NCI-H510A (cell line): ENCODE measurements at regions not wholly inside any gene's neighbourhood (a gene's known extent, or its start where the extent isn't known, plus 50 kb on each side); places are given as distances from the start of the nearest gene placed in this dataset.

Experiments used
- DNase-seq: peaks from one replicate; lab custom pipeline; 2025; lab: John Stamatoyannopoulos, UW

GRCh38 chr1:38541223-38541622 is 318.3 kb downstream of the RRAGC start:
- DNase-seq = no peak

- DNase-seq = no peak
Observed at GRCh38 chr1:38539931-38540330, 319.6 kb downstream of the RRAGC start.

DNA sequence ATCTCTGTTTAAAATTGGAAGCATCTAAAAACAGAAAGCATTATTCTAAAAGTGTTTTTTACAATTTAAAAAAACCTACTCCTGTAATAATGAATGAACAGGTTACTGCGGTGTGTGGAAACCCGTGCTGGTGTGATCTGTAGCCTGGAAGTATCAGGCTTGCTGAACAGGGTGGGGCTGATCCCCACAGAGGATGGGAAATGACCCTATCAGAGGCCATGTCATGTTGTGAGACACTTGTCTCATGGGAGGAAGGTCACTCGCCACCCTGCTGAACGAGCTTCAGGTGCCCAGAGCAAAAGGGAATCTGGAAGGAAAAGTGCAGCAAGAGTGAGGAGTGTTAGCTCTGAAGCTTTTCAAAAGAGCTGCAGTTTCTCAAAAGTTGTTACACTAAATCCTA is 320.7 kb downstream of the RRAGC start:
- no peak for DNase-seq

- no peak for DNase-seq
Observed at GRCh38 chr1:38536089-38536488, 323.5 kb downstream of the RRAGC start.

DNA sequence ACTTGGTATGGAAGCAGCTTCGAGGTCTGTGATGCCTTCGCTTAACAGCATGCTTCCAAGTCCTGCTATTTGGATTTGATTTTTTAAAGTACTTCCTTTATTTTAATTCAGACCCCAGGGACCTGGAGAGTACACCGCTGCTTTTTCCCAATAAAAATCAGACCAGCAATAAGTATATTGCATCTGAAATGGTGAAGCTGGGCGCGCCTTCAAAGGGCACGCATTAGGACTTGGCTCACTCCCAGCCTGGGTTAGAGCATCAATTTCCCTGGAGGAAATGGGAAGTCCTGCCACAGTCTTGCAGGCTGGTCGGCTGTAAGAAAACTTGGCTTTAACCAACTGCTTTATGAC is 325.1 kb downstream of the RRAGC start:
- DNase-seq = no peak

DNA sequence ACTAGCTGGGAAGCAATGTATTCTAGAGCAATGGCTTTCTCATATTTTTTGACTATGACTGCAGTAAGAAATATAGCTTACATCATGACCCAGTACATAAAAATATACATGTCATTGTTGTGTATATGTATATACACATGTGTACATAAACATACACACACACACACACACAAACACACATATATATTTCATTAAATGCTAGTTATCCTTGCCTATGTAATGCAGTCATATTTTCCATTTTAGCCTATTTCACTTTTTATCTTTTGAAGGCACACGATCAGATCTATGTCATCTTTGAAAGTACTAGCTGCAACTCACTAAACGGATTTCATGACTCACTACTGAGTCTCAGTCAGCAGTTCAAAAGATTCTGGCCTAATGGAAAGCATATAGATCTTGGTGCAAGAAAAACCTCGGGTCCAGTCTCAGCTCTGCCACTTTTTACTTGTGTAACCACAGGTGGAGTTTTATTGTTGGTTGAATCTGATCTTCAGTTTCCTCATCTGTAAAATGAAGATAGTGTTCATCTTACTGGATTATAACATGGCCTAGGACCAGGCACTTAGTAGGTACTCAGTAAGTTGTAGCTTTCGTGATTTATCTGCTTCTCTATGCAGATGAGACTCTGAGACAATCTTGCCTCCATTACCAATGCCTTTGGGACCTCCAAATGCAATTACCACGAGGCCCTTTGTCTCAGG is 325.6 kb downstream of the RRAGC start:
- no peak for DNase-seq

- DNase-seq = no peak
Observed at GRCh38 chr1:38530957-38531356, 328.6 kb downstream of the RRAGC start.

DNA sequence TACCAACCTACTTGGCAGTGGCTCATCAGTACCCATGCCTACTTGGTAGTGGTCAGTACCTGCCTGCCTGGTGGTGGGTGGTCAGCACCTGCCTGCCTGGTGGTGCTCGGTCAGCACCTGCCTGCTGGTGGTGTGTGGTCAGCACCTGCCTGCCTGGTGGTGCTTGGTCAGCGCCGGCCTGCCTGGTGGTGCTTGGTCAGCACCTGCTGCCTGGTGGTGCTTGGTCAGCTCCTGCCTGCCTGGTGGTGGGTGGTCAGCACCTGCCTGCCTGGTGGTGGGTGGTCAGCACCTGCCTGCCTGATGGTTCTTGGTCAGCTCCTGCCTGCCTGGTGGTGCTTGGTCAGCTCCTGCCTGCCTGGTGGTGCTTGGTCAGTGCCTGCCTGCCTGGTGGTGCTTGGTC is 329.6 kb downstream of the RRAGC start:
- DNase-seq = no peak

DNA sequence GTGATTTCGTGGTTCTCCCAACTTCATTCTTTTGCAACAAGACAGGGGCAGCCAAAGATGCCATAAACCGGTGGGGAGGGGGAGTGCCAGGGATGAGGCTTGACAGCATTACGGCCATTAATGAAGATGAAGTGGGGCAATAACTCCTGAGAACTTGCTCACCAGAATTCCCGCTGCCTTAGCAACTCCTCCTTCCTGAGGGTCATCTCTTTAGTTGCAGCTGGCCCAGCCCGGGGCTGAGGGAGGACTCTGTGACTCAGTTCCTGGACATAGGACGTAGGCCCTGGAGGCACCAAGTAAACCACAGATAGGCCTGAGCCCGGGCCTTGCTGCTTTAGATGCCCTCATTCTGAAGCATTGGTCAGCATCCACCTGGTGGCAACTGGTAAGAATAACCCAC is 330.2 kb downstream of the RRAGC start:
- no peak for DNase-seq

DNA sequence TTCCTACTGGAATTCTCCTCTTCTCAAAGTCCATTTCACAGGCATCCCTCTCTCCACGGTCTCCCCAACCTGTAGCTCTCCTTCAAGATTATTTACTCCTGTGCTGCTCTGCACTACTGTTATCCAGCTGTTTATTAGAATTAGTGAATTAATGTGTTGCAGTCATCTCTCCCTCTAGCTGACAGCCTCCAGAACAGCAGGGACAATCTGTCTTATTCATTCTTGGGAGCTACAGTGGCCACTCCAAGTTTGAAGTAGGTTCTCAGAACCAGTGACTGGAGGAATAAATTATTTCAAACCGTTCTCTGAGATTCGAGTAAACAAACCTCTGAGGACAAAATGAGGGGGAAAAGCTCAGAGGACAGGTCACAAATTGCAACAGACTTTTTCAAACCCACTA is 330.9 kb downstream of the RRAGC start:
- no peak for DNase-seq

DNA sequence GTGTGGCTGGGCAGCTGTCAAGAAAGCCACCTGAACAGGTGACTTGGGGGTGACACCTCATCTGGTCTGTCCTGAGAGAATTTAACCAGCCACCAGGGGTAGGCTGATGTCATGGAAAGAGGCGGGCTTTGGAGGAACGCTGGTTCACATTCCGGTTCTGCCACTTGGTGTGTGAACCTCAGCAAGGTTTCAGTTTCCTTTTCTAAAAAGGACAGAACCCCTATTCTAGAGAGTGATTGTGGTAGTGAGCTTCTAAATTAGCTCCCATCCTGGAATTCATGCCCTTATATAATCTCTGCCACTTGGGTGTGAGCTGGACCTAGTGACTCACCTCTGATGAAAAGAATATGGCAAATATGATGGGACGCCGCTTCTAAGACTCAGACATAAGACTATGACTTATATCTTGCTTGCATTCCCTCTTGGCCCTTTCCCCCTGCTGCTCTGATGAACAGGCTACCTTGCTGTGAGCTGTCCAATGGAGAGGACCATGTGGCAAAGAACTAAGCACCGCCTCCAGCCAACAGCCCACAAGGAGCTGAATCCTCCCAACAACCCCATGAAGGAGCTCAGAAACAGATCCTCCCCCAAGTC is 332.1 kb downstream of the RRAGC start:
- no peak for DNase-seq

- no peak for DNase-seq
Observed at GRCh38 chr1:38526046-38526445, 333.5 kb downstream of the RRAGC start.

- DNase-seq = no peak
Observed at GRCh38 chr1:38525343-38526043, 334.1 kb downstream of the RRAGC start.

- no peak for DNase-seq
Observed at GRCh38 chr1:38524025-38524641, 335.4 kb downstream of the RRAGC start.

GRCh38 chr1:38523568-38523939 is 336.0 kb downstream of the RRAGC start:
- DNase-seq = no peak

DNA sequence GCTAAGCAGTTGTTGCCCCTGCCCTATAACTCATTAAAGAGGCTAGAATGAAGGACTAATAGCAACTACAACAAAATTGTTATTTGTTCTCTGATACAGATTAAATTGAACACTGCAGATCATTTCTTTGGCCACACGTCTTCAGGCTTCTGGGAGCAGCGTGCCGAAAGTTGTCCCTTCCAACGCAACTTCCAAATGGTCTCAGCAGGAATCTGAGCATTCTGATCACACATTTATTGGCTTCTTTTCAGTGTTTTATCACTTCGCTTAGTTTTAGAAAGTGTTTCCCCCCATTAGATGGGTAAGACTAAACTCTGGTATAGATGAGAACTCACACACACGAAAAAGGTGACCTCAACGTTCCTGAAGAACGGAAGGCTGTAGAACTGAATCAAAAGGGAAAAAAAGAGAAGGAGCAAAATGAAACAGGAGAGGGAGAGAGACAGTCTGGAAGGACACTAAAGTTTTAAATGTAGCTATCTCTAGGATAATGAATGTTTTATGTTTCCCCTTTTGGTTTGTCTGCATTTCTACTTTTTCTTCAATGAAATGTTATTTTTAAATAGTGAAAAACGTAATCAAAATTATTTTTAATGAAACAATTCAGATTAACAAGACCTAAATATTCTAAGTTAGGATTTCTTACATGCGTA is 336.5 kb downstream of the RRAGC start:
- DNase-seq = no peak

- DNase-seq = no peak
Observed at GRCh38 chr1:38516560-38516959, 343.0 kb downstream of the RRAGC start.

- DNase-seq = no peak
Observed at GRCh38 chr1:38512789-38513188, 346.8 kb downstream of the RRAGC start.

DNA sequence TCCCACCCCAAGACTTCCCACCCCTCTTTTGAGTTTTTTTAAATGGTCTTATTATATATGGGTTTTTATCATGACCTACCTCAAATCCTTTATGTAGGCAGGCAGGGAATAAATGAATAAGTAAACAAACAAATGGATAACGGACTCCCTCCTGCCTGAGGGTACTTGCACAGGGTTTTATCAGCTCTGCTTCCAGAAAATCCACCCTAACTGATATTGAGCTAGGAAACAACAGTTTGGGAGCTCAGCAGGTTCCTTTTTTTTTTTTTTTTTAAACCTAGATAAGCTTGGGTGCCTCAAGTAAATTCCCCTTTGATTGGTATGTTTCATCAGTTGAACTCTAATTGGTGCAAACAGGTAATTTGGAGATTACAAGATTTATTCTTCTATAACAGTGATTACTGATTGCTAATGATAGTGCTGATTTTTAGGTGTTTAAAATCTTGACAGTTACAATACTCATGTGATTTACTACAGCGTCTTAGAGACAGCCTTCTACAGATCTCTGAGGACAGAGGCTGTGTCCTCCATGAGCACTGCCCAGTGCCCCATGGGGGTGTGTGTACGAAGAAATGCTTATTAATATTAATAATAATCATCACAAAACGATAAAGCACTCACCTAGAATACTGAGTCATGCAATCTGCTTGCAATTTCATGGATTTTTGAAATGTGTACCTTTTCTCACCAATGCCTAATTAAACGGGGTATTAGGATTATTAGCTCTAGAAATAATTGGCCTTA is 347.4 kb downstream of the RRAGC start:
- no peak for DNase-seq

- DNase-seq = no peak
Observed at GRCh38 chr1:38508232-38508631, 351.3 kb downstream of the RRAGC start.

GRCh38 chr1:38507563-38507962 is 352.0 kb downstream of the RRAGC start:
- no peak for DNase-seq

DNA sequence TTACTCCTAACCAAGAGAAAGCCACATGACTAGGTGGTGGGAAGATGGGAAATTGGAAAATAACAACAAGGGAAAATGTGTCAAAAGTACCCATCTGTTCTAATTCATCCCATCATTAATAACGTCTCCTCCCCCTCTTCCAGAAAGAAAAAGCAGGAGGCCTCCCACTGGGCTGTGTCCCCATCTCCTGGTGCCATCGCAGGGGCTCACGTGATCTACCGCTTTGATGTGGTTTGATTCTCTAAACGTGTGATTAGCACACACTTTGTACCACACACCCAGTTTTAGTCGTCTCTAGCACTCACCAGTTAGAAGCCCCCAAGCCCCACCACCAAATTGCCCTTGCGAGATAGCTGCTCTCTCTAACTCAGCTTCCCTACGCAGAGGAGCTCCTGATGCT is 353.6 kb downstream of the RRAGC start:
- no peak for DNase-seq
